ENCODE measurements at regions not wholly inside any gene's neighbourhood (a gene's known extent, or its start where the extent isn't known, plus 50 kb on each side); places are given as distances from the start of the nearest gene placed in this dataset.

GRCh38 chr4:129346734-129347133 lies 250.8 kb downstream of the C4orf33 start:
- Histone ChIP-seq H3K27me3 (replicated peaks; ENCODE audit: control insufficient read depth, insufficient read depth, low read length) (no peaks in the 10 kb centered on the region), H3K4me3 (ENCODE audit: low read length) (no peak overlapping the region), H3K9me3 (ENCODE audit: control insufficient read depth, low read length) (no peaks in the 10 kb centered on the region), H3K4me1 (ENCODE audit: control insufficient read depth, insufficient read depth, low read length) (peaks cover 30% of the 10 kb centered on the region), H3K36me3 (ENCODE audit: control insufficient read depth, insufficient read depth, low read length, severe bottlenecking) (no peaks in the 10 kb centered on the region), H3K9ac (ENCODE audit: low read length) (no peak overlapping the region)
- DNase-seq (ENCODE audit: low read depth) = peak; percentile 39

DNA sequence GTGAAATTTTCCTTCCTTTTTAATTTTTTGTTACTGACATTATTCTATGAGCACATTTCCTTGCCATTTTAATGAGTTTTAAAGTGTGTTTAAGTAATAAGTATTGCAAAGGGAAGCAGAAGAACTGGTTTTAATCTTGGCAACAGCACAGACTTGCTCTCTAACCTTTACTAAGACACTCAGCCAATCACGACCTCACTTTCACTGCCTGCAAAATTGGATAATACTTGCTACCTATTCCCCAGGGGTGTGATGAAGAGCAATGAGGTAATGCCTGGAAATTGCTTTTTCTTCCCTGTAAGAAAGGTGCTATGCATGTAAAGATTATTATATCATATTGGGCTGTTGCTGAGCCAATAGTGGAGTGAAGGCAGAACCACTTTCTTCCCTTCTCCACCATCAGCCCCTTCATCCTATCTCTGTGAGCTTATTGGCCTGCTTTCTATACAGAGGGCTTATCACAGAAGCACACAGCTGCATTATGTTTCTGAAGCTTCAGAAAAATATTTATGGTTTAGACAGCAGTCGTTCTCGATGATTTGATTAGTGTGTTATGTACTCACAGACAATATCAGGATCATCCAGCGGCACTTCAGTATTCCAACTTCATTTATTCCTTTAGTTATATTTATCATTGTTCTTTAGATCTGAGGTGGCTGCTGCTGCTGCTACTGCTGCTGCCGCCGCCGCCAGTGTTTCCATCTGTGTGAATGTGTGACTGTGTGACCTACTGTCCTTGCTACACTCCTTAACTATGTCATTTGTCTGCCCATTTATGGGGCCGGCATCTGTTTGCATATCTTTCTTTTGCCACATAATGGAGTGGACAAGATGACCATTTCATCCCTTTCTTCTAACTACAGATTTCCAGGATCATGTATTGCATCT lies 255.1 kb downstream of the C4orf33 start:
- Histone ChIP-seq H3K27me3 (replicated peaks; ENCODE audit: control insufficient read depth, insufficient read depth, low read length) (no peaks in the 10 kb centered on the region), H3K9me3 (ENCODE audit: control insufficient read depth, low read length) (no peaks in the 10 kb centered on the region)
- no peak for DNase-seq (ENCODE audit: low read depth)

DNA sequence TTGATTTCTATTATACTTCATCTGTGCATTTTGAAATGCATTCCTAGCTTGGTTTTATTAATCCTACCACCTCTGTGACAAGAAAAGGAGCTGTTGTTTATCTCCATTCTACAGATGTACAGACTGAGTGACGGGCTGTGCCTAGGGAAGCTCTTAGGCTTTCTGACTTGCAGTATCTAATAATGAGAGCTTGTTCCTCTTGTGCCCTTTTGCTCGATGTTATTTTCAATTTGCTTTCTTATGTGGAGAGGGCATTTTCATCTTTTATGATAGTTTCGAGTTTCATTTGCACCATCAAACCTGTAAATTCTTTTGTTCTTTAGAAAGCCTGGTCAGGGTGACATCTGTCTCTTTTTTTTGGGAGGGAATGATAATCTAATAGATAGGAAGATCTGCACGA lies 256.5 kb downstream of the C4orf33 start:
- H3K4me3 ChIP-seq (ENCODE audit: low read length) = no peak overlapping the region
- H3K9me3 ChIP-seq (ENCODE audit: control insufficient read depth, low read length) = no peaks in the 10 kb centered on the region
- no peaks in the 10 kb centered on the region for H3K36me3 ChIP-seq (ENCODE audit: control insufficient read depth, insufficient read depth, low read length, severe bottlenecking)
- H3K4me1 ChIP-seq (ENCODE audit: control insufficient read depth, insufficient read depth, low read length) = peaks cover 15% of the 10 kb centered on the region
- DNase-seq (ENCODE audit: low read depth) = no peak
- H3K27me3 ChIP-seq (replicated peaks; ENCODE audit: control insufficient read depth, insufficient read depth, low read length) = no peaks in the 10 kb centered on the region
- no peak overlapping the region for H3K9ac ChIP-seq (ENCODE audit: low read length)

More for the DNA sequence above, 255.1 kb downstream of the C4orf33 start:
- peaks cover 23% of the 10 kb centered on the region for H3K4me1 ChIP-seq (ENCODE audit: control insufficient read depth, insufficient read depth, low read length)
- no peaks in the 10 kb centered on the region for H3K36me3 ChIP-seq (ENCODE audit: control insufficient read depth, insufficient read depth, low read length, severe bottlenecking)
- H3K4me3 ChIP-seq (ENCODE audit: low read length) = no peak overlapping the region
- no peak overlapping the region for H3K9ac ChIP-seq (ENCODE audit: low read length)

GRCh38 chr4:129353490-129353889 lies 257.5 kb downstream of the C4orf33 start:
- Histone ChIP-seq H3K9ac (ENCODE audit: low read length) (no peak overlapping the region), H3K27me3 (replicated peaks; ENCODE audit: control insufficient read depth, insufficient read depth, low read length) (no peaks in the 10 kb centered on the region), H3K36me3 (ENCODE audit: control insufficient read depth, insufficient read depth, low read length, severe bottlenecking) (no peaks in the 10 kb centered on the region), H3K9me3 (ENCODE audit: control insufficient read depth, low read length) (no peaks in the 10 kb centered on the region), H3K4me1 (ENCODE audit: control insufficient read depth, insufficient read depth, low read length) (peaks cover 20% of the 10 kb centered on the region), H3K4me3 (ENCODE audit: low read length) (no peak overlapping the region)
- no peak for DNase-seq (ENCODE audit: low read depth)

DNA sequence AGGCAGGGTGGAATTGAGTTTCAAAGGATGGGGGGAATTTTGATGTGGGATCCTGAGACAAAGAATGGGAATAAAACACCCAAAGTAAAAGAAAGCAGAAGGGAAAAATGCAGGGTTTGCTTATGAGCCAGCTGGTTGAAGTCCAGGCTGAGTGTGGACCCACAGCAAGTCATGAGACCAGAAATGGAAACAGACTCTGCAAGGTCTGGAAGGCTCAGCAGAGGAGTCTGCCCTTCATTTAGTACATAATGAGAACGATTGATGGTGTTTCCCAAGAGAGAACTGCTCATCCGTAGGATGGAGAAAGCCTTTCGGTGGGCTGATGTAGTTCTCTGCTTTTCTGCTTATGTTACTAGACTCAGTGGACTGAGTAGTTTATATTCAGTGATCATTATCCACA lies 259.1 kb downstream of the C4orf33 start:
- Histone ChIP-seq H3K9ac (ENCODE audit: low read length) (no peak overlapping the region), H3K27me3 (replicated peaks; ENCODE audit: control insufficient read depth, insufficient read depth, low read length) (no peaks in the 10 kb centered on the region), H3K4me3 (ENCODE audit: low read length) (no peak overlapping the region), H3K4me1 (ENCODE audit: control insufficient read depth, insufficient read depth, low read length) (peaks cover 30% of the 10 kb centered on the region), H3K9me3 (ENCODE audit: control insufficient read depth, low read length) (no peaks in the 10 kb centered on the region), H3K36me3 (ENCODE audit: control insufficient read depth, insufficient read depth, low read length, severe bottlenecking) (no peaks in the 10 kb centered on the region)
- DNase-seq (ENCODE audit: low read depth) = no peak

DNA sequence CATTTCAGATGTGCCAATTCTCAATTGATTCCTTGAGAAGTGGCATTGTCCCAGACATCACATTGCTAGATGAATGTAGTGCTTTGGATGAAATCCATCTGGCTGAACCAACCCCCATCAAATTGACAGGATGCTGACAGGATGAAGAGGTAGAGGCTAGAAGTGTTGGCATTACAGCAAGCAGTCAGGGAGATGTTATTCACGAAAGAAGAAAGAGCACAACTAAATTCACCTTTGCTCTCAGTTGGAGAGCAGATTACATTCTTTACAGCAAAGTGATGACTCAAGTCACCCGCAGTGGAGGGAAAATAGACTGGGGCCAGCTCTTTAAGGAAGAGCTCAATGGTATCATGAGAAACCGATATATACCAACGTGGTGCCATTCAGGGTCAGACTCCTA lies 259.6 kb downstream of the C4orf33 start:
- Histone ChIP-seq H3K27me3 (replicated peaks; ENCODE audit: control insufficient read depth, insufficient read depth, low read length) (no peaks in the 10 kb centered on the region), H3K9ac (ENCODE audit: low read length) (no peak overlapping the region), H3K36me3 (ENCODE audit: control insufficient read depth, insufficient read depth, low read length, severe bottlenecking) (no peaks in the 10 kb centered on the region), H3K4me1 (ENCODE audit: control insufficient read depth, insufficient read depth, low read length) (peaks cover 32% of the 10 kb centered on the region), H3K4me3 (ENCODE audit: low read length) (no peak overlapping the region), H3K9me3 (ENCODE audit: control insufficient read depth, low read length) (no peaks in the 10 kb centered on the region)
- no peak for DNase-seq (ENCODE audit: low read depth)

DNA sequence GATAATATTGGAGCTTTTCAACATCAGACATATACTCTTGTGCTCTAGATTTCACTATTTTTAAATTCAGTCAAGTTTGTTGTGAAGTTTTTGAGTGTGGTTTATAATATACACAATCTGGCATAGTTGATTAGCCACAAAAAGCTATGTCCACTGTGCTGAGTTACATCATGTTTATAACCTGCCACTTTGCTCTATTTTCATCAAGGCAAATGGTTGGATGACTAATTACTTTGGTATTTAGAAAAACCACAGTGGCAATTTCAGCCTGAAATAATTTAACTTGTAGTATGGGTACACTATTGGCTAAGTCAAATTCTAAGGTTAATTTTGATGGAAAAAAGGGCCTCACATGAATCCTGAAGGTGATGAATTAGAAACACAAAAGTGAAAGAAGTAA lies 262.6 kb downstream of the C4orf33 start:
- Histone ChIP-seq H3K9ac (ENCODE audit: low read length) (no peak overlapping the region), H3K36me3 (ENCODE audit: control insufficient read depth, insufficient read depth, low read length, severe bottlenecking) (no peaks in the 10 kb centered on the region), H3K4me1 (ENCODE audit: control insufficient read depth, insufficient read depth, low read length) (peaks cover 32% of the 10 kb centered on the region), H3K27me3 (replicated peaks; ENCODE audit: control insufficient read depth, insufficient read depth, low read length) (no peaks in the 10 kb centered on the region), H3K4me3 (ENCODE audit: low read length) (no peak overlapping the region), H3K9me3 (ENCODE audit: control insufficient read depth, low read length) (no peaks in the 10 kb centered on the region)
- peak; percentile 83 for DNase-seq (ENCODE audit: low read depth)

GRCh38 chr4:129359461-129359860 lies 263.5 kb downstream of the C4orf33 start:
- Histone ChIP-seq H3K36me3 (ENCODE audit: control insufficient read depth, insufficient read depth, low read length, severe bottlenecking) (no peaks in the 10 kb centered on the region), H3K27me3 (replicated peaks; ENCODE audit: control insufficient read depth, insufficient read depth, low read length) (no peaks in the 10 kb centered on the region), H3K9ac (ENCODE audit: low read length) (no peak overlapping the region), H3K4me1 (ENCODE audit: control insufficient read depth, insufficient read depth, low read length) (peaks cover 32% of the 10 kb centered on the region), H3K9me3 (ENCODE audit: control insufficient read depth, low read length) (no peaks in the 10 kb centered on the region), H3K4me3 (ENCODE audit: low read length) (no peak overlapping the region)
- DNase-seq (ENCODE audit: low read depth) = no peak

DNA sequence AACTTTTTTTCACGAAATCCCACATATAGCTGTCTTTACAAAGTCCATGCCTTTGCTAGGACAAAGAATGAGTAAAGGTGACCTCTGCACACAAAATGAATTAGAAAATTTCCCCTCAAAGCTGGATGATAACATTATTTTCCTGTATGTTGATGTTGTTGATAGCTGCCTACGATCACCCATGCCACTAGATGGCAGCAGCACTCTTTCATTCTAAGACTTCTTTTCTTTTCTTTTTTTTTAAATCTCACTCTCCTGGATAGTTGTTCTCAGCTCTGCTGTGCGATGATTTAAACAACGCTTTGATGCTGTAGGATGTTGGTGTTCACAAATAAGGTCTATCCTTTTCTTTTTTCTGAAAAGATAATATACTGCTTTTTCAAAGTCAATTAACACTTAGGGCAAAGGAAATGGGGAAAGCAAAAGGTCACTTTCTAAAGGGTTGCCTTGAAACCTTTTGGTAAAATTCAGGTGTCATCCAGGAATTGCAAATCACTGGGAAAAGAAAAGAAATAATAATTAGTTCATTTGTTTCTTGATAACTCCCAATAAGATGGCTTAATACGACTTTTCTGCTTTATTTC lies 266.8 kb downstream of the C4orf33 start:
- H3K27me3 ChIP-seq (replicated peaks; ENCODE audit: control insufficient read depth, insufficient read depth, low read length) = no peaks in the 10 kb centered on the region
- peak; percentile 91 for DNase-seq (ENCODE audit: low read depth)
- H3K36me3 ChIP-seq (ENCODE audit: control insufficient read depth, insufficient read depth, low read length, severe bottlenecking) = no peaks in the 10 kb centered on the region
- no peak overlapping the region for H3K4me3 ChIP-seq (ENCODE audit: low read length)
- H3K4me1 ChIP-seq (ENCODE audit: control insufficient read depth, insufficient read depth, low read length) = peaks cover 17% of the 10 kb centered on the region
- H3K9ac ChIP-seq (ENCODE audit: low read length) = no peak overlapping the region
- H3K9me3 ChIP-seq (ENCODE audit: control insufficient read depth, low read length) = no peaks in the 10 kb centered on the region

DNA sequence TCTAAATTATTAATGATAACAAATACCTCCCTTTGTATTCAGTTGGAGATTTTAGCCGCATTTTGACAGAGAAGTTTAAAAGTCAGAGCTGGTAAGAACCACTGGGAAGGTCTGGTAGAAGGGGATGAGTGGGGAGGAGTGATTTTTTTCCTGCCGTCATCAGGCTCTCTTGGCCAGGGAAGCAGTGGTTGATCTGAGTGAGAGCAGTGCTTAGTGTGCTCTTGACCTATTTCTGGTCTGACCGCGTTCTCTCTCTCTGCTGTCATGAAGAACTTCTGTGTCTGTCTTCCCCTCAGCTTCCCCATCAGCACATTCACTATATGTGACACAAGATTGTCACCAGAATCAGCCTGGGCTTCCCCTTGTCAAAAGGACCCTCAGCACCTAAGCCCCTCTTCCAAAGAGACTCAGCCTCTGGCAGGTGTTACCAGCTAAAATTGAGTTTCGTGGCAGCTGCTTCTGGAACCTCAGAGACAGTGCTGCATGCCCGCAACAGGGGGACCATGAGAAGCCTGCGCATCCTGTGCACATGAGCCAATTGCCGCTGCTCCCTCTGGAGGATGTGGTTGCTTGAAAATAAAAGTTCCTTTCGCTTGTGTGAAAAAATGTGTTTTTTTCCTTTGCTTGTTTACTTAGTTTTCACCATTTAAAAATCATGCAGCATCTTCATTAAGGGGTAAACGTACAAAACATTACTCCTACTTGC lies 268.9 kb downstream of the C4orf33 start:
- no peak overlapping the region for H3K4me3 ChIP-seq (ENCODE audit: low read length)
- H3K27me3 ChIP-seq (replicated peaks; ENCODE audit: control insufficient read depth, insufficient read depth, low read length) = no peaks in the 10 kb centered on the region
- no peaks in the 10 kb centered on the region for H3K36me3 ChIP-seq (ENCODE audit: control insufficient read depth, insufficient read depth, low read length, severe bottlenecking)
- H3K9me3 ChIP-seq (ENCODE audit: control insufficient read depth, low read length) = no peaks in the 10 kb centered on the region
- DNase-seq (ENCODE audit: low read depth) = no peak
- H3K9ac ChIP-seq (ENCODE audit: low read length) = no peak overlapping the region
- peaks cover 3% of the 10 kb centered on the region for H3K4me1 ChIP-seq (ENCODE audit: control insufficient read depth, insufficient read depth, low read length)

DNA sequence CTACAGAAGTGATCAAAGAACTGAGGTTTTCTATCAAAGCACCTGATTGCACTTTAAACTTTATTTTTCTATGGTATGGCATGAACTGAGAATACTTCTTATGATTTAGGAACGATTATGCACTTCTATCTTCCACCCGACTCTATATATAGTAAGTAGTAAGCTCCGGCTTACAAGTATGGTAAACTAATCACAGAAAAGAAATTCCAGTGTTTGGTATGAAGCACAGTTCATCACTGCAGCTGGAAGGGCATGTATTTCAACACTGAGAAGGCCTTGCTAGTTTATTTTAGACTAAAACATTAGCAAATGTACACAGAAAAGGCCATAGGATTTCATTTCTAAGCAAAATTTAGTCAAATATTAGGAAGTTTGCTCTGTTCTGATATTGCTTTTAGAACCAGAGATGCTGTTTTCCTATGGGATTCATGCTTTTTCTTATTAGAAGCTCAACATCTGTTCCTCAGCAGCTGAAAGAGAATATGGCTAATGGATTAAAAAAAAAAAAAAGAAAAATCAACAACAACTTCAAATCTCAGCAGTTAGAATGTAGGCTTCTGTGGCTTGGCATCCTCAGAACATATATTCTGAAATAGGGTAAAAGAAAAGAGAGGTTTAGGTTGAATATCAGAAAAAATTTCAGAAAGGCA lies 273.5 kb downstream of the C4orf33 start:
- H3K4me3 ChIP-seq (ENCODE audit: low read length) = no peak overlapping the region
- peak; percentile 61 for DNase-seq (ENCODE audit: low read depth)
- H3K27me3 ChIP-seq (replicated peaks; ENCODE audit: control insufficient read depth, insufficient read depth, low read length) = no peaks in the 10 kb centered on the region
- H3K36me3 ChIP-seq (ENCODE audit: control insufficient read depth, insufficient read depth, low read length, severe bottlenecking) = no peaks in the 10 kb centered on the region
- H3K9ac ChIP-seq (ENCODE audit: low read length) = no peak overlapping the region
- H3K4me1 ChIP-seq (ENCODE audit: control insufficient read depth, insufficient read depth, low read length) = peaks cover 8% of the 10 kb centered on the region
- H3K9me3 ChIP-seq (ENCODE audit: control insufficient read depth, low read length) = no peaks in the 10 kb centered on the region

Measured in adipocyte (in vitro differentiated cells).